Pancreas (tissue), 10 donors: ENCODE measurements at regions not wholly inside any gene's neighbourhood (a gene's known extent, or its start where the extent isn't known, plus 50 kb on each side); places are given as distances from the start of the nearest gene placed in this dataset.

Experiments used
- ATAC-seq, 4 donors: fragments of 200-7000 bp; cut with Tn5 transposase; one replicate each; pipeline versions ENCODE4 v1.8.0 to v1.9.1; 2020; ENCODE audit warnings: mild to moderate bottlenecking in 4 of 4, moderate library complexity in 4 of 4
- DNase-seq, 6 donors: peaks; one replicate each; pipeline ENCODE4 v3.0.0-alpha.2; 2020
- FAIRE-seq: peaks from 2 replicates; lab custom pipeline; 2012; peaks lifted over from hg19 to GRCh38; lab: Jason Lieb, UNC
- H3K27ac ChIP-seq, 4 donors: fragments of 200-600 bp; sonication (generic); 1 replicate in 3 of 4; 2 replicates in 1 of 4; pipeline versions ENCODE4 v1.5.0 to v1.8.0; 2020
- H3K27me3 ChIP-seq, 4 donors: fragments of 200-600 bp; one replicate each; pipeline ENCODE4 v1.8.0; 2021
- H3K36me3 ChIP-seq, 3 donors: fragments of 200-600 bp; sonication (generic) in 1 of 3; one replicate each; pipeline versions ENCODE4 v1.5.0 to v1.8.0; 2020 to 2021
- H3K4me1 ChIP-seq, 3 donors: fragments of 200-600 bp; one replicate each; pipeline ENCODE4 v1.8.0; 2021
- H3K4me3 ChIP-seq, 4 donors: fragments of 200-600 bp; sonication (generic) in 2 of 4; one replicate each; pipeline versions ENCODE4 v1.5.0 to v1.8.0; 2020 to 2021
- H3K9me3 ChIP-seq, 4 donors: fragments of 200-600 bp; one replicate each; pipeline ENCODE4 v1.8.0; 2021
- WGBS, 2 donors: extraction: QIAGEN DNeasy Blood & Tissue Kit; methylation state at CpG; one replicate each; pipeline ENCODE4 v1.1.7; 2013; 5-methylcytosine and 5-hydroxymethylcytosine counted together
- intact Hi-C, 3 donors: fragments of 100-400 bp; cut with DNase I; formaldehyde crosslinking; loops; one replicate each; pipeline versions ENCODE4 v1.11.1 to v1.14.2; 2022
- TF ChIP-seq, protein P1 (sequence below), 4 donors: fragments of 200-600 bp; sonication (generic) in 3 of 4; IDR thresholded peaks; one replicate each; pipeline versions ENCODE4 v1.5.0 to v1.8.0; 2021; ENCODE audit warnings: antibody characterized with exemption in 4 of 4
- donor health status: healthy with polysubstance abuse.
- donor health status: DM: no; HTN: no; CAD: no; lungs with moderate emphysema.
- donor health status: DM: no; HTN: no; CAD: no.
- donor health status: control.
- donor health status: control.
- donor health status: Bipolar disorder and iron deficiency.
- donor health status: DM: yes; HTN: yes; CAD: no.
- donor health status: DM: no; HTN: no; CAD: no.
- donor health status: DM: no; HTN: no; CAD: no.
- donor health status: DM: yes; HTN: yes; CAD: no.

DNA sequence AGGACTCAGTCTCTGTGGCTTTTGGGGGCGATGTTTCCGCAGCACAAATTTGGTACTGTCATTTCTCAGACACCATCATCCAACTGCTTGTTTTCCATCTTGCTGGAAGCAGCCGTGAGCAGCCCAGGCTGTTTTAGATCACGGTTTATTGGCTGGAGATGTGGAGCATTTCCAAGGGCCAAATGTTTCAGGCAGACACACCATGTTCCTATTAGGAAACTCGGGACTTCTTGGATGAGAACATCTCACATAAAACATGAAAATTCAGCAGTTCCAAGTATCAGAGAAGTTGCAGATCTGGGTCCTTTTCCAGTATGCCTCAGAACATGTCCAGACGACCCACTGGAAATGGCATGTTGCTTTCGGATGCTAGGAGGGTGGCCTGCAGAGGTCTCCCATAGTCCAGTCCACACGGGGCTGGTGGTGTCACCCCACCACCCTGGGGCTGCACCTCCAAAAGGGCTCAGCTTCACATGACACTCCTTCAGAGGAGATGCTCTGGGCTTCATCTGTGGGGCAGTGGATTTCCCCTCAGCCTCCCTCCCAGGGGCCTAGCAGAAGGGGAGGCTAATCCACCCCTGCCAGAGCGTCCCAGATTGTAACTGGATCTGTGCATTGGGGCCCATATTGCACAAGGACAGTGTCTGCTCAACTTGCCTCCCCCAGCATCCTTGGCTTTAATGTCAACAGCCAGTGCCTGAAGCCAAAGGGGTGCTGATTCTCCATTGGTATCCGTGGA lies 176.3 kb downstream of the SCP2D1 start:
- Histone ChIP-seq H3K4me3 (no peak overlapping the region), H3K27me3 (no peaks in the 10 kb centered on the region), H3K27ac (no peak overlapping the region), H3K36me3 (no peaks in the 10 kb centered on the region), H3K4me1 (no peaks in the 10 kb centered on the region), H3K9me3 (no peaks in the 10 kb centered on the region)
- 59 to 71% methylated on average over 10 of the region's 10 CpGs for WGBS, 2 donors
- intact Hi-C loops, result loop anchor here in 1 of 3 donors (10.0 kb wide), 1 partner anchor 55 kb away; no protein-coding TSS in a partner anchor
- TF ChIP-seq, protein P1, sequence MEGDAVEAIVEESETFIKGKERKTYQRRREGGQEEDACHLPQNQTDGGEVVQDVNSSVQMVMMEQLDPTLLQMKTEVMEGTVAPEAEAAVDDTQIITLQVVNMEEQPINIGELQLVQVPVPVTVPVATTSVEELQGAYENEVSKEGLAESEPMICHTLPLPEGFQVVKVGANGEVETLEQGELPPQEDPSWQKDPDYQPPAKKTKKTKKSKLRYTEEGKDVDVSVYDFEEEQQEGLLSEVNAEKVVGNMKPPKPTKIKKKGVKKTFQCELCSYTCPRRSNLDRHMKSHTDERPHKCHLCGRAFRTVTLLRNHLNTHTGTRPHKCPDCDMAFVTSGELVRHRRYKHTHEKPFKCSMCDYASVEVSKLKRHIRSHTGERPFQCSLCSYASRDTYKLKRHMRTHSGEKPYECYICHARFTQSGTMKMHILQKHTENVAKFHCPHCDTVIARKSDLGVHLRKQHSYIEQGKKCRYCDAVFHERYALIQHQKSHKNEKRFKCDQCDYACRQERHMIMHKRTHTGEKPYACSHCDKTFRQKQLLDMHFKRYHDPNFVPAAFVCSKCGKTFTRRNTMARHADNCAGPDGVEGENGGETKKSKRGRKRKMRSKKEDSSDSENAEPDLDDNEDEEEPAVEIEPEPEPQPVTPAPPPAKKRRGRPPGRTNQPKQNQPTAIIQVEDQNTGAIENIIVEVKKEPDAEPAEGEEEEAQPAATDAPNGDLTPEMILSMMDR (IDR thresholded peaks at IDR 0.05), result no peak
- no peak for FAIRE-seq
- peak in 3 of 4 donors; percentile 28 to 38 (median 28) for ATAC-seq
- no peak for DNase-seq

DNA sequence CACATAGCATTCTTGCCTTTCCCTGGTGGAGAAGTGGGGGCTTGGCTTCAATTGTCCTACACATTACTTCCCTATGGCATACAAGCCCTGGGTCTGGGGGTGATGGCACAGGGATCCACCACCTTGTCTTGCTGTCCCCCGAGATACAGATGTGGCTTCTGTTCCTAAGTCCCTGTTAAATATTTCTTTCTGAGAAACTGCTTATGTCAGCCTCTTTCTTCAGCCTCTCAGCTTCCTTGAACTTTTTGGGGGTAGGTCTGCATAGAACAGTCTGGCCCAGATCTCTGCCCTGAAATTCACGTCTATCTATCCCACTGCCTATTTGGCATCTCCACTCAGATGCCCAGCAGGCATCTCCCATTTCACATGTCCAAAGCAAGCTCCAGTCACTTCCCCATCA lies 177.4 kb downstream of the SCP2D1 start:
- no peak for DNase-seq
- ATAC-seq, result no peak
- H3K9me3 ChIP-seq, result no peaks in the 10 kb centered on the region
- no peaks in the 10 kb centered on the region for H3K4me1 ChIP-seq
- TF ChIP-seq, protein P1 (IDR thresholded peaks at IDR 0.05), result no peak
- 49 to 53% methylated on average over 2 of the region's 2 CpGs for WGBS, 2 donors
- H3K4me3 ChIP-seq, result no peak overlapping the region
- no peaks in the 10 kb centered on the region for H3K27me3 ChIP-seq
- no peak for FAIRE-seq
- intact Hi-C loops, result loop anchor here in 1 of 3 donors (10.0 kb wide), 1 partner anchor 56 kb away; no protein-coding TSS in a partner anchor
- H3K27ac ChIP-seq, result no peak overlapping the region
- H3K36me3 ChIP-seq, result no peaks in the 10 kb centered on the region

DNA sequence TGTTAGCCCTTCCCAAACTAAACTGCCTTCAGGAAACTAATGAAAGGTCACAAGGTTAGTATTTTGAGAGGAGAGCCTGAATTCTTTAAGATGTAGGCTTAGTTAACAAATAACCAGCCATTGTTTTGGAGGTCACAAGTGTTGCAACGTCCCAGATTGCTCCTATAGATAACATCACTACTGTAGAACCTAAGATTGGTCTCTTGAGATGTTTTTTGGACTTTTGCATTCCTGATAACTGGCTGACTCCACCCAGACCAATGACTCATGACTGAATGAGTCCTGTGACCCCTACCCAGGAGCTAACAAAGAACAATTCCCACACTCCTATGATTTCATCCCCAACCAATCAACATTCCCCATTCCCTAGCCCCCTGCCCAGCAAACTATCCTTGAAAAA lies 178.8 kb downstream of the SCP2D1 start:
- Histone ChIP-seq H3K27me3 (no peaks in the 10 kb centered on the region), H3K9me3 (no peaks in the 10 kb centered on the region), H3K4me3 (no peak overlapping the region), H3K36me3 (no peaks in the 10 kb centered on the region), H3K27ac (no peak overlapping the region), H3K4me1 (no peaks in the 10 kb centered on the region)
- WGBS, 2 donors, result 7 to 10% methylated on average over 1 of the region's 1 CpG
- no peak for FAIRE-seq
- TF ChIP-seq, protein P1 (IDR thresholded peaks at IDR 0.05), result no peak
- intact Hi-C loops, result loop anchor here in 1 of 3 donors (10.0 kb wide), 1 partner anchor 58 kb away; no protein-coding TSS in a partner anchor
- no peak for DNase-seq
- no peak for ATAC-seq

DNA sequence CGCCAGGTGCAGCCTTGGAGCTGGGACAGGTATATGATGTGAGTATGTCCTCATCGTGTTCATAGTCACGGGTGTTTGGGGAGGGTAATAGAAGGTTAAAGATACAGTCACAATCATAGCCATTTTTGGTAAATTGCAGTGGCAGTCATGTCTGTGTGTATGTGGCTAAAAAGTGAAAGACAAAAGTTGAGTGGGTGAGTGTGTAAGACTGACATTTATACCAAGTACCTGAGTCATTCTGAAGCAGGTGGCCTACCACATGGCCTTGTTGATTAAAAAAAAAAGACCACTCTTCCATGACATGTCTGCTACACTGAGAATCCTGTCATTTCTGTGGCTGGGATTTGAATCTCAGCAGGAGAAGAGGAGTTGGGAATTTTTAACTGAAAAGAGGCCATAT lies 181.9 kb downstream of the SCP2D1 start:
- no peak for DNase-seq
- no peaks in the 10 kb centered on the region for H3K36me3 ChIP-seq
- no peaks in the 10 kb centered on the region for H3K27me3 ChIP-seq
- intact Hi-C loops, result loop anchor here in 1 of 3 donors (10.0 kb wide), 1 partner anchor 61 kb away; no protein-coding TSS in a partner anchor
- H3K4me3 ChIP-seq, result no peak overlapping the region
- H3K27ac ChIP-seq, result no peak overlapping the region
- FAIRE-seq, result no peak
- H3K9me3 ChIP-seq, result no peaks in the 10 kb centered on the region
- ATAC-seq, result no peak
- 65 to 73% methylated on average over 3 of the region's 3 CpGs for WGBS, 2 donors
- TF ChIP-seq, protein P1 (IDR thresholded peaks at IDR 0.05), result no peak
- H3K4me1 ChIP-seq, result no peaks in the 10 kb centered on the region

DNA sequence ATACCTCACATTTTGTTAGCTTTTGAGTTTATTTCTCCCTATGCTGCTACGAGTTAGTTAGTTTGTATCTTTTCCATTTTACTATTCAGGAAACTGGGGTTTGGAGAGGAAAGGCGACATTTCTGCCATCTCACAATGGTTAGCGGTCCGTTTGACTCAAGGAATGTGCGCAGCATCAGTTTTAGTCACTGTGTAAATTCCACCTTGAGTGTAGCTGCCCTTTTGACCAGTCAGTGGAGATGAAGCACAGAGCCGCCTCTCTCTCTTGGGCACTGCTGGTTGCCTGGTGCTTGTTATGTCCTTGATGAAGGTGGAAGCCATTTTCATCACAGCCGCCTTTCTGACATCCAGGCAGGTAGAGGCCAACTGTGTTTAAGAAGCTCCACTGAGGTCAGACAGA lies 185.5 kb downstream of the SCP2D1 start:
- Histone ChIP-seq H3K36me3 (no peaks in the 10 kb centered on the region), H3K4me3 (no peak overlapping the region), H3K4me1 (no peaks in the 10 kb centered on the region), H3K27ac (no peak overlapping the region), H3K9me3 (no peaks in the 10 kb centered on the region), H3K27me3 (no peaks in the 10 kb centered on the region)
- ATAC-seq, result no peak
- no peak for FAIRE-seq
- intact Hi-C loops, result loop anchor here in 1 of 3 donors (10.0 kb wide), 1 partner anchor 64 kb away; no protein-coding TSS in a partner anchor
- no peak for DNase-seq
- TF ChIP-seq, protein P1 (IDR thresholded peaks at IDR 0.05), result no peak
- 83 to 89% methylated on average over 7 of the region's 7 CpGs for WGBS, 2 donors
